ENCODE measurements at regions not wholly inside any gene's neighbourhood (a gene's known extent, or its start where the extent isn't known, plus 50 kb on each side); places are given as distances from the start of the nearest gene placed in this dataset.

GRCh38 chr4:186887291-186887700 lies 163.6 kb upstream of the FAT1 start:
- intact Hi-C loops (cut with micrococcal nuclease), result no loop called here
- no peak overlapping the region for H3K14ac ChIP-seq (replicated peaks; ENCODE audit: low read depth, low read length)
- no peaks in the 10 kb centered on the region for H3K36me3 ChIP-seq (ENCODE audit: control insufficient read depth, insufficient read depth, low read length)
- H3K4me2 ChIP-seq (ENCODE audit: low read depth, low read length), result no peak overlapping the region; the same call in 1 of the 2 replicates
- dilution Hi-C loops (cut with HindIII; ENCODE audit: low sequenced_read_pairs, unreplicated experiment), result no loop called here
- H4K20me1 ChIP-seq (ENCODE audit: insufficient read depth, low read length), result no peaks in the 10 kb centered on the region
- H2AK9ac ChIP-seq (replicated peaks; ENCODE audit: low read depth, low read length, poor library complexity), result no peak overlapping the region
- ChIA-PET CTCF (interaction anchor here (0.6 kb wide), 1 partner anchor 750 kb away, joined by 6 read pairs; no protein-coding TSS in a partner anchor), POLR2A (ENCODE audit: unreplicated experiment) (no interaction called here)
- in situ Hi-C loops (cut with MboI; ENCODE audit: low sequenced_read_pairs), result no loop called here
- no peak overlapping the region for H3K4ac ChIP-seq (ENCODE audit: low read depth, low read length)
- no peak overlapping the region for H3K18ac ChIP-seq (ENCODE audit: low read depth, low read length)
- no peak overlapping the region for H4K91ac ChIP-seq (ENCODE audit: insufficient read depth, low read depth, low read length)
- no peak overlapping the region for H3K56ac ChIP-seq (ENCODE audit: extremely low read depth, insufficient read depth, low read length)
- peaks cover 2% of the 10 kb centered on the region for H3K4me1 ChIP-seq (ENCODE audit: control insufficient read depth, insufficient read depth, low read length)
- ATAC-seq (ENCODE audit: low read depth) (peak; percentile 24), DNase-seq (no peak)
- H3K4me3 ChIP-seq (ENCODE audit: insufficient read depth, low read depth, low read length), result no peak overlapping the region
- H2BK15ac ChIP-seq (ENCODE audit: low read depth, low read length), result 0 out of 3 replicates have a peak overlapping the region, but pooled peaks have one; percentile 1
- H3K79me1 ChIP-seq (ENCODE audit: low read depth in 1 of 2, low read length in 2 of 2), result no peaks in the 10 kb centered on the region
- no peak overlapping the region for H2BK20ac ChIP-seq (ENCODE audit: low read depth, low read length)
- no peak overlapping the region for H2BK120ac ChIP-seq (ENCODE audit: low read depth, low read length)
- H3K27me3 ChIP-seq (ENCODE audit: control insufficient read depth, insufficient read depth, low read length), result no peaks in the 10 kb centered on the region
- no peak overlapping the region for H3K9ac ChIP-seq (ENCODE audit: low read depth, low read length)
- no peak overlapping the region for H2AK5ac ChIP-seq (ENCODE audit: low read depth, low read length)
- H3K9me3 ChIP-seq (ENCODE audit: control insufficient read depth, insufficient read depth, low read length), result no peaks in the 10 kb centered on the region; the same call in 1 of the 2 replicates
- no peak overlapping the region for H2BK5ac ChIP-seq (ENCODE audit: low read depth, low read length, poor library complexity, severe bottlenecking)
- no peak for TF ChIP-seq USF2 (IDR thresholded peaks at IDR 0.05; ENCODE audit: low read depth, low read length)
- TF ChIP-seq RFX5 (IDR thresholded peaks at IDR 0.05; ENCODE audit: low read depth, low read length), result no peak
- TF ChIP-seq CTCF (conservative IDR thresholded peaks at IDR 0.05; ENCODE audit: low read depth, low read length), result no peak
- TF ChIP-seq ELK1 (IDR thresholded peaks at IDR 0.05; ENCODE audit: borderline replicate concordance, low read depth, low read length), result no peak
- no peak for TF ChIP-seq FOS (IDR thresholded peaks at IDR 0.05; ENCODE audit: low read depth, low read length)
- TF ChIP-seq MXI1 (IDR thresholded peaks at IDR 0.05; ENCODE audit: borderline replicate concordance, low read depth, low read length), result no peak
- no peak for TF ChIP-seq SMC3 (IDR thresholded peaks at IDR 0.05; ENCODE audit: low read depth, low read length)
- TF ChIP-seq RCOR1 (IDR thresholded peaks at IDR 0.05; ENCODE audit: insufficient replicate concordance, low read length), result no peak
- no peak for TF ChIP-seq POLR2A (IDR thresholded peaks at IDR 0.05; ENCODE audit: low read depth, low read length)
- TF ChIP-seq CHD1 (IDR thresholded peaks at IDR 0.05; ENCODE audit: low read depth, low read length), result no peak
- no peak for TF ChIP-seq NFE2L2 (IDR thresholded peaks at IDR 0.05; ENCODE audit: low read depth, low read length)
- no peak overlapping the region for H2AFZ ChIP-seq (replicated peaks; ENCODE audit: low read length, poor library complexity)
- H3K9me1 ChIP-seq (ENCODE audit: insufficient read depth, low read length), result no peaks in the 10 kb centered on the region
- H3K23ac ChIP-seq (ENCODE audit: low read depth, low read length), result no peak overlapping the region
- no peak overlapping the region for H4K8ac ChIP-seq (ENCODE audit: low read depth in 2 of 2, low read length in 2 of 2)
- H3K27ac ChIP-seq (ENCODE audit: insufficient read depth, low read length), result no peak overlapping the region
- WGBS, 2 experiments (ENCODE audit: extremely low coverage in 2 of 2, insufficient read length in 1 of 2), result no CpG with 5 or more reads among the region's 6 CpGs
- BruUV-seq (replicated peaks), result no TSS peak
- H4K5ac ChIP-seq (ENCODE audit: low read depth, low read length), result no peak overlapping the region
